ENCODE measurements at regions not wholly inside any gene's neighbourhood (a gene's known extent, or its start where the extent isn't known, plus 50 kb on each side); places are given as distances from the start of the nearest gene placed in this dataset.
"Not testable (repeated sequence)": the region's sequence is repeated elsewhere in the genome, so short reads cannot be mapped to it uniquely, and the experiment has no call there.

DNA sequence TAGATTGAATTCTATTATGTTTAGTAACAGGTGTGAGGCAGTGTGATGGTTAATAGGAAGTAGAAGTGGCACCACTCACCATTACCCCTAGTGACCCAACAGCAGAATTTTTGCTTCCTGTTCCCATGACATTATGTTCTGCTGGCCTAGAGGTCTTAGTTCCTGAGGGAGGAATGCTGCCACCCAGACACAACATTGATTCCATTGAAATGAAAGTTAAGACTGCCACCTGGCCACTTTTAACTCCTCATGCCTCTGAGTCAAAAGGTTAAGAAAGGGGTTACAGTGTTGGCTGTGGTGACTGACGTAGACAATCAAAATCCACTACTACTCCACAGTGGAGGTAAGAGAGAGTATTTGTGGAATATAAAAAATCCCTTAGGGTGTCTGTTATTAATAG, 218.9 kb upstream of the NMUR2 start:
- no peak for DNase-seq

- DNase-seq, result no peak
Observed at GRCh38 chr5:152625696-152626095, 220.6 kb upstream of the NMUR2 start.

- no peak for DNase-seq
Observed at GRCh38 chr5:152631221-152631620, 226.1 kb upstream of the NMUR2 start.

GRCh38 chr5:152632360-152632759, 227.3 kb upstream of the NMUR2 start:
- no peak for DNase-seq

- DNase-seq, result no peak
Observed at GRCh38 chr5:152634586-152634985, 229.5 kb upstream of the NMUR2 start.

- no peak for DNase-seq
Observed at GRCh38 chr5:152638996-152639552, 234.0 kb upstream of the NMUR2 start.

- no peak for DNase-seq
Observed at GRCh38 chr5:152641970-152642805, 237.1 kb upstream of the NMUR2 start.

GRCh38 chr5:152642880-152643279, 237.8 kb upstream of the NMUR2 start:
- DNase-seq, result no peak

DNA sequence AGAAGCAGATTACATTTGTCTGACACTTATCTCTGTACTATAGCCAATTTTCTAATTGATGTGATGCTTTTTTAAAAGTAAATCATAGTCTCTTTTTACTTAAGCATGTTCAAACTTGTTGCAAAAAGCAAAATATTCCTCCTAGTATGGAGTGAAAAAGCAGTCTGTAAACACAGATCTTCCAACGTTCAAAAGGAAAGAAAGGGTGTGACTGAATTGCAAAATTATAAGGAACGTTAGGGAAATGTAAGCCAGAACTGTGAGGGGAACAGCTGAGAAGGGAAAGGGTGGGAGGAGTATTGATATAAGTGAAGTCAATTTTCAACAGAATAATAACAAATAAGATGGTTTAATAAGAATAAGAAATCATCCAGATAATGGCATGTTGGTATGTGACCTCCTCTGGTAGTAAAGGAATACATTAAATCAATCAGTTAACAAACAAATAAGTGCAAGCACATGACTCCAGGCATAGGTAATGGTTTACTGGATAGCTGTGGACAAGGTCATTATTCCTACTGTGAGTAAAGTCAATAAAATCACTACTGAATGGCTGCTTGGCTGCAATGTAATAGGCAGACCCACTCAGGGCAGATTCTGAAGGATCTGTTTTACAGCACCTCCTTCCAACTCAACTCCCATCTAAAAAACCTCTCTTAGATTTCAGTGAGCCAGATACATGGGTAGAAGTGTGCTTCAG, 239.1 kb upstream of the NMUR2 start:
- DNase-seq, result no peak

- DNase-seq, result no peak
Observed at GRCh38 chr5:152649609-152650008, 244.5 kb upstream of the NMUR2 start.

DNA sequence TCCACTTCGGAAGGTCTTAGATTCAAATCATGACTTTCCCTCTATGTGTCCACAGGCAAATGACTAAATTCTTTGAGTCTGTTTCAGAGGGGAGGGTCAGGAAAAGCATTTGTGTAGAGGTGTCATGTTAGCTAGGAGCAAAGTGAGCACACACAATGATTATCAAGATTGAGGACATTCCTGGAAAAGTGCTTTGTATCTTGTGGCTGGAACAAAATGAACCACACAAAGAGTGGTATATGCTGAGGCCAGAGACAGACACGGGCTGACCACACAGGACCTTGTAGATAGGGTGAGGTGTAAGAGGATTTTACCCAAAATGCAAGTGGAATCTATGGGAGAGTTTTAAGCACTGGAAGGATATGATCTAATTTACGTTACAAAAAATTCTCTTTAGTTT, 245.3 kb upstream of the NMUR2 start:
- DNase-seq, result no peak

DNA sequence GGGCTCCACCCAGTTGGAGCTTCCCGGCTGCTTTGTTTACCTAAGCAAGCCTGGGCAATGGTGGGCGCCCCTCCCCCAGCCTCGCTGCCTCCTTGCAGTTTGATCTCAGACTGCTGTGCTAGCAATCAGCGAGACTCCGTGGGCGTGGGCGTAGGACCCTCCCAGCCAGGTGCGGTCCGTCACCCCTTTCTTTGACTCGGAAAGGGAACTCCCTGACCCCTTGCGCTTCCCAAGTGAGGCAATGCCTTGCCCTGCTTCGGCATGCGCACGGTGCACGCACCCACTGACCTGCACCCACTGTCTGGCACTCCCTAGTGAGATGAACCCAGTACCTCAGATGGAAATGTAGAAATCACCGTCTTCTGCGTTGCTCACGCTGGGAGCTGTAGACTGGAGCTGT, 254.4 kb upstream of the NMUR2 start:
- not testable (repeated sequence) for DNase-seq

DNA sequence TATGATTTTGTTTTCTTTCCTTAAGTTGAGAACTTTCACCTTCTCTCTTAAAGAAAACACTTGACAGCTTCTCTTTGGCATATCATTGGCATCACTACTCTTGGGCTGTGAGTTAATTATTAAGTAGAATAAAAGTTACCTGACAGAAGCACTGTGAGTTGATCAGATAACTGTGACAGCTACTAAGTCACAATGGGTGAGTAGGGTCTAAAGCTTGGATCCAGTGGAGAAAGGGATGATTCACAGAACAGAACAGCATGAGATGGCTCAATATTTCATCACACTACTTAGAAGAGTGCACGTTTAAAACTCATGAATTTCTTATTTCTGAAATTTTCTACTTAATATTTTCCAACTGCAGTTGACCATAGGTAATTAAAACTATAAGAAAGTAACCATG, 268.5 kb upstream of the NMUR2 start:
- DNase-seq, result no peak

- DNase-seq, result no peak
Observed at GRCh38 chr5:152674403-152674802, 269.3 kb upstream of the NMUR2 start.

DNA sequence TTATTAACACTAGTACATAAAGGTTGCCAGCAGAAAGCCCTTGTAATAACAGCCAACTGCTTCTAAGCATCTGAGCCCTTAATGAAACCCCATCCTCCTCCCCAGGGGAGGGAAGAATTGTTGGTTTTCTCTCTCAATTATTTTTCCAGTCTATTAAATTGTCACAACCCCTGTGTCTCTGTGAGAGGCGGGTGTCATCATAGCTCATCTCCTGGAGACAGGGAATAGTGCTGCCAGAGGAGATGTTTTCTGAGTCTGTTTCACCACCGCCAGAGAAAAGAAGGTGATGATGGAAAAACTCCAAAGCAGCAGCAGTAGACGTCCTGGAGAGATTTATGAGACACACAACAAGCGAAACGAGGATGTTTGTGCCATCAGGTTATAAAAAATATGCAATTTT, 271.1 kb upstream of the NMUR2 start:
- DNase-seq, result no peak

GRCh38 chr5:152683205-152683604, 278.1 kb upstream of the NMUR2 start:
- no peak for DNase-seq

GRCh38 chr5:152686931-152687330, 281.9 kb upstream of the NMUR2 start:
- DNase-seq, result no peak

DNA sequence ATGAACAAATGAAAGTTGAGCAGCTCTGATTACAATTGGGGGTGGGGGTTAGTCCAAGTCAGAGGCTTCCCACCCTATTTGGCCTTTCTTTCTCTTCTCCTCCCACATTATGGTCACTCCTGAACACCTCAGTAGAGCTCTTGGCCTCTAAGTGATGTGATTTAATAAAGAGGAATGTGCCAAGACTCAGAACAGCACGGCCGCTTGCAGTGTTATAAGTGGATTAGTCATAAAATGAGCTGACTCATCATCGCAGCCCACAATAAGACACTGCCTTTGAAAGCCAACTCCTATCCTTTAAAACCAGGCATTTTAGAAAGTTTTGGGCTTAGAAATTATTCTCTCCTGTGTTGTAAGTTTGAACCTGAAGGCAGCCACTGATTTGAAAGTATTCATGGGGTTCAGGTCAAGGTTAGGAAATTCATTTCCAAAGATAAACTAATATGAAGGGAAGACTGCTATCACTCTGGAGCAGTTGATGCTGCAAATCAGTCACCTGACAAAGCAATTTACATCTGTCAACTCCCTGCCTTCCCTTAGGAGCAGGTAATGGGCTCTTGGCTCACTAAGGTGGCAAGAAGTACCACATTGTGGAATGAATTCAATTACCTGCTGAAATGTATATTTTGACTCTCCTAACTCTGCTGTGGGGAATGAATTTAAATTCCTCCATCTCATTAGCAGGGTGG, 283.6 kb upstream of the NMUR2 start:
- peak; percentile 79 for DNase-seq

- DNase-seq, result no peak
Observed at GRCh38 chr5:152689250-152689711, 284.2 kb upstream of the NMUR2 start.

- no peak for DNase-seq
Observed at GRCh38 chr5:152694231-152694630, 289.2 kb upstream of the NMUR2 start.

DNA sequence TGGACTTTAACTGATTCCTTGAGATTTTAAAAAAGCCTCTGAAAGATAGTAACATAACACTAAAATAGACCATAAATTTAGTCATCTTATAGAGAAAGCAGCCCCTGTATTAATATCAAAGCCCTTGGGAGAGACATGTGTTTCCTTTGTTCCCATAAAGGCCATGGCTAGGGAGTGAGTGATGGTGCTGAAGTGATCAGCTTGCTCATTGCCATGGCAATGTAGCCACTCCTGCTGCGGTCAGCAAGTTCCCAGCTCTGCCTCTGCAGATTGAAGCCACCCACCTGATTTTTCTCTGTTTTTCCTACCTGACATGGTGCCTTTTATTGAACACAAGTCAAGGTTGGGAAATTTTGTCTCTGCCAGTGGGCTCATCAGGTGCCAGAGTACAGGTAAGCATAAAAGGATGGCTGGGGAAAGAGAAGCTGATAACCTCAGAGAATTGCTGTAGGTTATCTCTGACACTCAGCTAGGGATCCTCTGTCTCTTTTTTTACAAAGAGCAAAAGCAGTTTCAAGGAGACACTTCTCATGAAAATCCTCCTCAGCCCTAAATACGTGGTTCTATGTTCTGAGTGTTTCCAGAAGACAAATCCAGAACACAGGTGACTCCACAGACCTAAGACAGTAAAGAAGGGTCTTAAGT, 296.3 kb upstream of the NMUR2 start:
- no peak for DNase-seq

DNA sequence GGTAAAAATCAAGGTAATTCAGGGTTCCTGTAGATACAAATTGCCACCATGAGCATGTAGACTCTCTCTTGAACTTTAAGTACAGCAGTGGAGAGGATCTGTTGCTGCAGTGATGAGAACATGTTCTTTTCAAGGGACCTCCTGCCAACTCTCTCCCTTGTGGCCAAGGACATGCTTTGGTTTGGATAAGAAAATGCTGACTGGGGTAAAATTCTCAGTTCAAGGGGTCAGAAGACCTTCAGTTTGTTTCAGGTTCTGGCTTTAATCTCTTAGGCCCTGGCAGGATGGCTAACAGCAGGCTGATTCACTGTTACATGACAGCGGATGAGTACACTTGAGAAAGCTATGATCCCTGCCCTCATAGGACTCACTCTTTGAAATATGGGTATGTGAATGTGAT, 299.2 kb upstream of the NMUR2 start:
- no peak for DNase-seq

- no peak for DNase-seq
Observed at GRCh38 chr5:152711801-152712388, 306.8 kb upstream of the NMUR2 start.
